HL-60/S4 (cell line): ENCODE measurements at regions not wholly inside any gene's neighbourhood (a gene's known extent, or its start where the extent isn't known, plus 50 kb on each side); places are given as distances from the start of the nearest gene placed in this dataset.

ENCODE experiments used
- in situ Hi-C: fragments of 300-500 bp; cut with MboI; formaldehyde crosslinking; loops from 2 replicates; pipeline ENCODE4 v1.14.3; 2022; ENCODE audit warnings: low sequenced_read_pairs

- in situ Hi-C loops: no loop called here
These were observed 71.2 kb upstream of the MACF1 start for GRCh38 chr1:39133340-39133684.

GRCh38 chr1:39134768-39135333 is 69.6 kb upstream of the MACF1 start:
- in situ Hi-C loops: no loop called here

GRCh38 chr1:39136638-39137037 is 67.9 kb upstream of the MACF1 start:
- in situ Hi-C loops: no loop called here

GRCh38 chr1:39139723-39140360 is 64.7 kb upstream of the MACF1 start:
- in situ Hi-C loops: no loop called here

- in situ Hi-C loops: no loop called here
These were observed 62.6 kb upstream of the MACF1 start for GRCh38 chr1:39141925-39142324.

- in situ Hi-C loops: no loop called here
These were observed 62.0 kb upstream of the MACF1 start for GRCh38 chr1:39142401-39143060.

GRCh38 chr1:39144924-39145323 is 59.6 kb upstream of the MACF1 start:
- in situ Hi-C loops: no loop called here

- in situ Hi-C loops: no loop called here
These were observed 59.0 kb upstream of the MACF1 start for GRCh38 chr1:39145331-39145965.

- in situ Hi-C loops: no loop called here
These were observed 57.8 kb upstream of the MACF1 start for GRCh38 chr1:39146681-39147080.

- in situ Hi-C loops: no loop called here
These were observed 57.1 kb upstream of the MACF1 start for GRCh38 chr1:39147099-39148025.

GRCh38 chr1:39148942-39149341 is 55.6 kb upstream of the MACF1 start:
- in situ Hi-C loops: no loop called here

- in situ Hi-C loops: no loop called here
These were observed 55.0 kb upstream of the MACF1 start for GRCh38 chr1:39149509-39149908.

- in situ Hi-C loops: no loop called here
These were observed 53.7 kb upstream of the MACF1 start for GRCh38 chr1:39150779-39151178.

GRCh38 chr1:39151267-39151666 is 53.2 kb upstream of the MACF1 start:
- in situ Hi-C loops: no loop called here

GRCh38 chr1:39152923-39153322 is 51.6 kb upstream of the MACF1 start:
- in situ Hi-C loops: no loop called here

- in situ Hi-C loops: no loop called here
These were observed 50.8 kb upstream of the MACF1 start for GRCh38 chr1:39153684-39154083.

GRCh38 chr1:39154553-39155421 is 49.7 kb upstream of the MACF1 start:
- in situ Hi-C loops: no loop called here
